MM.1S (cell line): ENCODE measurements at regions not wholly inside any gene's neighbourhood (a gene's known extent, or its start where the extent isn't known, plus 50 kb on each side); places are given as distances from the start of the nearest gene placed in this dataset.
"Not testable (repeated sequence)": the region's sequence is repeated elsewhere in the genome, so short reads cannot be mapped to it uniquely, and the experiment has no call there.

Source experiments
- DNase-seq: peaks from one replicate; pipeline ENCODE4 v3.0.0-alpha.2; 2015
- H2AFZ ChIP-seq: fragments of 300-600 bp; sonication (generic); 2 replicates; pipeline ENCODE4 v1.6.0; 2016; ENCODE audit warnings: antibody characterized with exemption, low read length
- H3F3A ChIP-seq: fragments of 300-600 bp; sonication (generic); 2 replicates; pipeline ENCODE4 v1.6.1; 2016; ENCODE audit warnings: mild to moderate bottlenecking, antibody characterized with exemption, low read length, moderate library complexity, mixed read lengths; ENCODE audit not compliant: insufficient read depth
- H3K27ac ChIP-seq: fragments of 300-600 bp; sonication (generic); 2 replicates; pipeline ENCODE4 v1.5.1; 2016; ENCODE audit warnings: mild to moderate bottlenecking, low read length
- H3K27me3 ChIP-seq: fragments of 300-600 bp; sonication (generic); replicated peaks from 2 replicates; pipeline ENCODE4 v1.6.0; 2016; ENCODE audit warnings: low read length; ENCODE audit not compliant: insufficient read depth
- H3K36me3 ChIP-seq: fragments of 300-600 bp; sonication (generic); replicated peaks from 2 replicates; pipeline ENCODE4 v1.6.1; 2016; ENCODE audit warnings: mild to moderate bottlenecking, low read length, mixed read lengths; ENCODE audit not compliant: insufficient read depth
- H3K4me1 ChIP-seq: fragments of 300-600 bp; sonication (generic); 2 replicates; pipeline ENCODE4 v1.6.1; 2016; ENCODE audit warnings: low read length, mixed read lengths
- H3K4me2 ChIP-seq: fragments of 300-600 bp; sonication (generic); 2 replicates; pipeline ENCODE4 v1.6.0; 2016; ENCODE audit warnings: low read depth, low read length
- H3K4me3 ChIP-seq: fragments of 300-600 bp; sonication (generic); 2 replicates; pipeline ENCODE4 v1.5.1; 2016; ENCODE audit warnings: low read length, mixed read lengths
- H3K79me2 ChIP-seq: fragments of 300-600 bp; sonication (generic); 2 replicates; pipeline ENCODE4 v1.6.1; 2016; ENCODE audit warnings: mixed run types, low read length, mixed read lengths
- H3K9ac ChIP-seq: fragments of 300-600 bp; sonication (generic); 2 replicates; pipeline ENCODE4 v1.6.1; 2016; ENCODE audit warnings: low read length, mixed read lengths
- H3K9me2 ChIP-seq: fragments of 300-600 bp; sonication (generic); replicated peaks from 2 replicates; pipeline ENCODE4 v1.6.1; 2016; ENCODE audit warnings: mild to moderate bottlenecking, low read length, mixed read lengths; ENCODE audit not compliant: insufficient read depth
- H3K9me3 ChIP-seq: fragments of 300-600 bp; sonication (generic); replicated peaks from 2 replicates; pipeline ENCODE4 v1.6.1; 2016; ENCODE audit warnings: mild to moderate bottlenecking, low read length, mixed read lengths; ENCODE audit not compliant: insufficient read depth
- H4K20me1 ChIP-seq: fragments of 300-600 bp; sonication (generic); 2 replicates; pipeline ENCODE4 v1.6.1; 2016; ENCODE audit warnings: mild to moderate bottlenecking, low read length, moderate library complexity, mixed read lengths; ENCODE audit not compliant: insufficient read depth
- EZH2 ChIP-seq: fragments of 300-600 bp; sonication (generic); optimal IDR thresholded peaks from 2 replicates; pipeline ENCODE3; 2017; ENCODE audit warnings: low read depth, mild to moderate bottlenecking, antibody characterized with exemption, low read length, mixed read lengths
- EZH2phosphoT487 ChIP-seq: fragments of 300-600 bp; sonication (generic); IDR thresholded peaks from 2 replicates; pipeline ENCODE4 v1.6.1; 2018; ENCODE audit warnings: antibody characterized with exemption, low read length
- TF ChIP-seq, protein P1 (sequence below): fragments of 300-600 bp; sonication (generic); IDR thresholded peaks from 2 replicates; pipeline ENCODE4 v1.5.1; 2016; ENCODE audit warnings: antibody characterized with exemption, low read length, mixed read lengths

DNA sequence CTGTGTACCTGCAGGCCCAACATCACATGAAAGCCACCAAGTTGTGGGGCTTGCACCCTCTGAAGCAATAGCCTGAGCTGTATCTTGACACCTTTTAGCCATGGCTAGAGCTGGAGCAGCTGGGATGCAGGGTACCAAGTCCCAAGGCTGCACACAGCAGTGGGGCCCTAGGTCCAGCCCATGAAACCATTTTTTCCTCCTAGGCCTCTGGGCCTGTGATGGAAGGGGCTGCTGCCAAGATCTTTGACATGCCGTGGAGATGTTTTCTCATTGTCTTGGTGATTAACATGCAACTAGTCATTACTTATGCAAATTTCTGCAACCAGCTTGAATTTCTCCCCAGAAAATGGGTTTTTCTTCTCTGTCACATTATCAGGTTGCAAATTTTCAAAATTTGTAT lies 387.2 kb upstream of the RIOK2 start:
- no peak for TF ChIP-seq EZH2
- TF ChIP-seq EZH2phosphoT487, result no peak
- TF ChIP-seq, protein P1, sequence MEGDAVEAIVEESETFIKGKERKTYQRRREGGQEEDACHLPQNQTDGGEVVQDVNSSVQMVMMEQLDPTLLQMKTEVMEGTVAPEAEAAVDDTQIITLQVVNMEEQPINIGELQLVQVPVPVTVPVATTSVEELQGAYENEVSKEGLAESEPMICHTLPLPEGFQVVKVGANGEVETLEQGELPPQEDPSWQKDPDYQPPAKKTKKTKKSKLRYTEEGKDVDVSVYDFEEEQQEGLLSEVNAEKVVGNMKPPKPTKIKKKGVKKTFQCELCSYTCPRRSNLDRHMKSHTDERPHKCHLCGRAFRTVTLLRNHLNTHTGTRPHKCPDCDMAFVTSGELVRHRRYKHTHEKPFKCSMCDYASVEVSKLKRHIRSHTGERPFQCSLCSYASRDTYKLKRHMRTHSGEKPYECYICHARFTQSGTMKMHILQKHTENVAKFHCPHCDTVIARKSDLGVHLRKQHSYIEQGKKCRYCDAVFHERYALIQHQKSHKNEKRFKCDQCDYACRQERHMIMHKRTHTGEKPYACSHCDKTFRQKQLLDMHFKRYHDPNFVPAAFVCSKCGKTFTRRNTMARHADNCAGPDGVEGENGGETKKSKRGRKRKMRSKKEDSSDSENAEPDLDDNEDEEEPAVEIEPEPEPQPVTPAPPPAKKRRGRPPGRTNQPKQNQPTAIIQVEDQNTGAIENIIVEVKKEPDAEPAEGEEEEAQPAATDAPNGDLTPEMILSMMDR, result no peak
- H3K4me3 ChIP-seq, result no peak overlapping the region
- no peak overlapping the region for H3K9ac ChIP-seq
- H3F3A ChIP-seq, result no peaks in the 10 kb centered on the region
- no peaks in the 10 kb centered on the region for H3K79me2 ChIP-seq
- no peak for DNase-seq
- H3K27me3 ChIP-seq, result no peaks in the 10 kb centered on the region
- H3K36me3 ChIP-seq, result no peaks in the 10 kb centered on the region
- H3K4me2 ChIP-seq, result no peak overlapping the region
- H3K4me1 ChIP-seq, result no peaks in the 10 kb centered on the region
- no peak overlapping the region for H2AFZ ChIP-seq
- H3K27ac ChIP-seq, result no peak overlapping the region
- H4K20me1 ChIP-seq, result no peaks in the 10 kb centered on the region
- no peaks in the 10 kb centered on the region for H3K9me2 ChIP-seq
- no peaks in the 10 kb centered on the region for H3K9me3 ChIP-seq

DNA sequence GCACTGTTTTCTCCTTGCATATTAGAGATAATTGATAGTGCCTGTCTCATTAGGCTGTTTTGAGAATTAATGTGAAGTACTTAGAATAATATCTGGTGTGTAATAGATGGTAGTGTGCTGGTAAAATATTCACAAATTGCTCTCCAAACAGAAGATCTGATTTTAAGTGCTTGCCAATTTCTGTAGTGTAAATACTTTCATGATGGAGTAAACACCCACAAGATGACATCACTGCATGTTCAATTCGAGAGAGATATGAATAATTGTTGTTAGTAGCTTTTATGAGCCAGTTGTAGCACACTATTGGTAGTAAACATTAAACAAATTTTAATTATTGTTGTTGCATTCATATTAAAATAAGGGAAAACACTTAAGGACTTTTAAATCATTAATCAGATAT lies 392.3 kb upstream of the RIOK2 start:
- TF ChIP-seq EZH2phosphoT487 (no peak), EZH2 (no peak)
- TF ChIP-seq, protein P1, result no peak
- H3K4me3 ChIP-seq, result no peak overlapping the region
- no peaks in the 10 kb centered on the region for H3K79me2 ChIP-seq
- no peaks in the 10 kb centered on the region for H3K36me3 ChIP-seq
- H3K9me2 ChIP-seq, result no peaks in the 10 kb centered on the region
- no peak for DNase-seq
- no peaks in the 10 kb centered on the region for H4K20me1 ChIP-seq
- no peaks in the 10 kb centered on the region for H3K27me3 ChIP-seq
- no peak overlapping the region for H3K4me2 ChIP-seq
- no peaks in the 10 kb centered on the region for H3K4me1 ChIP-seq
- no peaks in the 10 kb centered on the region for H3F3A ChIP-seq
- H2AFZ ChIP-seq, result no peak overlapping the region
- H3K9me3 ChIP-seq, result no peaks in the 10 kb centered on the region
- no peak overlapping the region for H3K27ac ChIP-seq
- no peak overlapping the region for H3K9ac ChIP-seq

DNA sequence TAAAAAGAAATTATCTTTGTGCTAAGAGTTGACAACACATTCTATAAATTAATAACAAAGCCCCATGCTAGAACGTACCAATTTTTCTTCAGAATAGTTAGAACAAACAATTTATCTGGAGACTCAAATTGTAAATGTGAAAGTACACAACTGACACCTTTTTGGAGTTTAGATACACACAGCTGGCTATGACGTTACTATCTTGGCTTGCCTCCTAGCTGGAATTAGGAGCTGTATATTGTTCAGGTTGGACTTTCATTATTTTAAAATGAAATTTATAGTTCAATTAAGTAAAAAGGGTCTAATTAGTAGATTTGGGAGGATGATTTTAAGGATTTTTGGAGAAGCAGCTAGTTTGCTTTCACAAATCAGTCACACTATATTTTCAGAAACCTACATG lies 393.9 kb upstream of the RIOK2 start:
- no peaks in the 10 kb centered on the region for H3K4me1 ChIP-seq
- no peak for DNase-seq
- H3K79me2 ChIP-seq, result no peaks in the 10 kb centered on the region
- H4K20me1 ChIP-seq, result no peaks in the 10 kb centered on the region
- H3K9ac ChIP-seq, result no peak overlapping the region
- no peak overlapping the region for H3K4me3 ChIP-seq
- no peaks in the 10 kb centered on the region for H3F3A ChIP-seq
- no peaks in the 10 kb centered on the region for H3K9me2 ChIP-seq
- no peaks in the 10 kb centered on the region for H3K27me3 ChIP-seq
- H3K4me2 ChIP-seq, result no peak overlapping the region
- H3K9me3 ChIP-seq, result no peaks in the 10 kb centered on the region
- no peak overlapping the region for H2AFZ ChIP-seq
- H3K27ac ChIP-seq, result no peak overlapping the region
- no peaks in the 10 kb centered on the region for H3K36me3 ChIP-seq
- TF ChIP-seq EZH2 (no peak), EZH2phosphoT487 (no peak)
- TF ChIP-seq, protein P1, result no peak

DNA sequence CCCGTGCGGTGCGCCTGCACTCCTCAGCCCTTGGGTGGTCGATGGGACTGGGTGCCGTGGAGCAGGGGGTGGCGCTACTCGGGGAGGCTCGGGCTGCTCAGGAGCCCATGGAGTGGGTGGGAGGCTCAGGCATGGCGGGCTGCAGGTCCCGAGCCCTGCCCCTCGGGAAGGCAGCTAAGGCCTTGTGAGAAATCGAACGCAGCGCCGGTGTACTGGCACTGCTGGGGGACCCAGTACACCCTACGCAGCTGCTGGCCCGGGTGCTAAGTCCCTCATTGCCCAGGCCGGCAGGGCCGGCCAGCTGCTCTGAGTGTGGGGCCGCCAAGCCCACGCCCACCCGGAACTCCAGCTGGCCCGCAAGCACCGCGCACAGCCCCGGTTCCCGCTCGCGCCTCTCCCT lies 396.9 kb upstream of the RIOK2 start:
- not testable (repeated sequence) for H3K27me3 ChIP-seq, H3K9me2 ChIP-seq, H3K4me3 ChIP-seq, H3K4me2 ChIP-seq, H3K36me3 ChIP-seq, H3F3A ChIP-seq, H4K20me1 ChIP-seq, H3K9ac ChIP-seq, H3K9me3 ChIP-seq, H3K79me2 ChIP-seq, H2AFZ ChIP-seq, DNase-seq, H3K27ac ChIP-seq, H3K4me1 ChIP-seq
